ENCODE measurements at regions not wholly inside any gene's neighbourhood (a gene's known extent, or its start where the extent isn't known, plus 50 kb on each side); places are given as distances from the start of the nearest gene placed in this dataset.

GRCh38 chr5:8685704-8686103 lies 816.8 kb downstream of the MTRR start:
- Histone ChIP-seq H3K4me2 (ENCODE audit: control insufficient read depth, extremely low read depth, insufficient read depth, low read depth, low read length) (no peak overlapping the region), H3K27ac (ENCODE audit: control insufficient read depth, insufficient read depth, low read length) (no peak overlapping the region), H3K27me3 (ENCODE audit: control insufficient read depth, extremely low read depth, insufficient read depth, low read length) (no peaks in the 10 kb centered on the region), H2AFZ (ENCODE audit: control insufficient read depth, low read length) (no peak overlapping the region), H3K4me1 (ENCODE audit: control insufficient read depth, extremely low read depth, insufficient read depth, low read length) (no peaks in the 10 kb centered on the region), H3K4me3 (ENCODE audit: control insufficient read depth in 2 of 3, extremely low read depth in 1 of 3, insufficient read depth in 2 of 3, low read depth in 1 of 3, low read length in 3 of 3) (no peak overlapping the region), H3K9me3 (ENCODE audit: control insufficient read depth, low read depth, low read length) (no peaks in the 10 kb centered on the region), H4K20me1 (ENCODE audit: control insufficient read depth, extremely low read depth, insufficient read depth, low read length) (no peaks in the 10 kb centered on the region), H3K36me3 (ENCODE audit: control insufficient read depth in 2 of 2, extremely low read depth in 1 of 2, insufficient read depth in 2 of 2, low read length in 2 of 2) (no peaks in the 10 kb centered on the region), H3K9ac (ENCODE audit: control insufficient read depth, extremely low read depth, insufficient read depth, low read length) (no peak overlapping the region), H3K9me1 (ENCODE audit: control insufficient read depth, extremely low read depth, insufficient read depth, low read length) (no peaks in the 10 kb centered on the region), H3K79me2 (ENCODE audit: control insufficient read depth, insufficient read depth, low read length) (no peaks in the 10 kb centered on the region)
- dilution Hi-C loops (cut with MboI; ENCODE audit: extremely low pct_ligation_motif_present, low sequenced_read_pairs), result no loop called here
- no peak for TF ChIP-seq EZH2 (IDR thresholded peaks at IDR 0.05; ENCODE audit: low read length)
- TF ChIP-seq CTCF (optimal IDR thresholded peaks at IDR 0.05 in 1 of 3, IDR thresholded peaks at IDR 0.05 in 1 of 3, conservative IDR thresholded peaks at IDR 0.05 in 1 of 3; ENCODE audit: extremely low read depth in 1 of 3, insufficient read depth in 2 of 3, low read length in 3 of 3), result no peak
- no peak for DNase-seq (ENCODE audit: low read depth, low spot score)
- no peak for FAIRE-seq

- no peaks in the 10 kb centered on the region for H3K9me1 ChIP-seq (ENCODE audit: control insufficient read depth, extremely low read depth, insufficient read depth, low read length)
- TF ChIP-seq CTCF (optimal IDR thresholded peaks at IDR 0.05 in 1 of 3, IDR thresholded peaks at IDR 0.05 in 1 of 3, conservative IDR thresholded peaks at IDR 0.05 in 1 of 3; ENCODE audit: extremely low read depth in 1 of 3, insufficient read depth in 2 of 3, low read length in 3 of 3), result no peak
- H3K9me3 ChIP-seq (ENCODE audit: control insufficient read depth, low read depth, low read length), result no peaks in the 10 kb centered on the region
- H2AFZ ChIP-seq (ENCODE audit: control insufficient read depth, low read length), result no peak overlapping the region
- no peak for FAIRE-seq
- no peak overlapping the region for H3K4me3 ChIP-seq (ENCODE audit: control insufficient read depth in 2 of 3, extremely low read depth in 1 of 3, insufficient read depth in 2 of 3, low read depth in 1 of 3, low read length in 3 of 3)
- no peak overlapping the region for H3K27ac ChIP-seq (ENCODE audit: control insufficient read depth, insufficient read depth, low read length)
- no peaks in the 10 kb centered on the region for H3K4me1 ChIP-seq (ENCODE audit: control insufficient read depth, extremely low read depth, insufficient read depth, low read length)
- no peak overlapping the region for H3K9ac ChIP-seq (ENCODE audit: control insufficient read depth, extremely low read depth, insufficient read depth, low read length)
- no peaks in the 10 kb centered on the region for H3K27me3 ChIP-seq (ENCODE audit: control insufficient read depth, extremely low read depth, insufficient read depth, low read length)
- no peak for DNase-seq (ENCODE audit: low read depth, low spot score)
- no peaks in the 10 kb centered on the region for H3K79me2 ChIP-seq (ENCODE audit: control insufficient read depth, insufficient read depth, low read length)
- H3K4me2 ChIP-seq (ENCODE audit: control insufficient read depth, extremely low read depth, insufficient read depth, low read depth, low read length), result no peak overlapping the region
- H4K20me1 ChIP-seq (ENCODE audit: control insufficient read depth, extremely low read depth, insufficient read depth, low read length), result no peaks in the 10 kb centered on the region
- no peaks in the 10 kb centered on the region for H3K36me3 ChIP-seq (ENCODE audit: control insufficient read depth in 2 of 2, extremely low read depth in 1 of 2, insufficient read depth in 2 of 2, low read length in 2 of 2)
- dilution Hi-C loops (cut with MboI; ENCODE audit: extremely low pct_ligation_motif_present, low sequenced_read_pairs), result no loop called here
These were observed 817.8 kb downstream of the MTRR start for GRCh38 chr5:8686707-8687106.

Measured in keratinocyte (primary cell).